ENCODE measurements at regions not wholly inside any gene's neighbourhood (a gene's known extent, or its start where the extent isn't known, plus 50 kb on each side); places are given as distances from the start of the nearest gene placed in this dataset.

- DNase-seq (ENCODE audit: low read depth): no peak
Measured at GRCh38 chr10:44435196-44435595, 50.3 kb upstream of the CXCL12 start.

GRCh38 chr10:44436240-44436639 lies 51.3 kb upstream of the CXCL12 start:
- no peak for DNase-seq (ENCODE audit: low read depth)

GRCh38 chr10:44437840-44438511 lies 53.1 kb upstream of the CXCL12 start:
- DNase-seq (ENCODE audit: low read depth): no peak

GRCh38 chr10:44439239-44439957 lies 54.5 kb upstream of the CXCL12 start:
- no peak for DNase-seq (ENCODE audit: low read depth)

- DNase-seq (ENCODE audit: low read depth): no peak
Measured at GRCh38 chr10:44439958-44440244, 55.0 kb upstream of the CXCL12 start.

- no peak for DNase-seq (ENCODE audit: low read depth)
Measured at GRCh38 chr10:44457259-44457658, 72.4 kb upstream of the CXCL12 start.

- DNase-seq (ENCODE audit: low read depth): no peak
Measured at GRCh38 chr10:44458671-44459413, 73.9 kb upstream of the CXCL12 start.

- no peak for DNase-seq (ENCODE audit: low read depth)
Measured at GRCh38 chr10:44459671-44460070, 74.8 kb upstream of the CXCL12 start.

- no peak for DNase-seq (ENCODE audit: low read depth)
Measured at GRCh38 chr10:44460416-44460815, 75.5 kb upstream of the CXCL12 start.

- no peak for DNase-seq (ENCODE audit: low read depth)
Measured at GRCh38 chr10:44462338-44462914, 77.5 kb upstream of the CXCL12 start.

GRCh38 chr10:44463511-44464121 lies 78.7 kb upstream of the CXCL12 start:
- no peak for DNase-seq (ENCODE audit: low read depth)

- no peak for DNase-seq (ENCODE audit: low read depth)
Measured at GRCh38 chr10:44464503-44464902, 79.6 kb upstream of the CXCL12 start.

GRCh38 chr10:44465401-44466115 lies 80.7 kb upstream of the CXCL12 start:
- no peak for DNase-seq (ENCODE audit: low read depth)

- DNase-seq (ENCODE audit: low read depth): no peak
Measured at GRCh38 chr10:44466236-44466635, 81.3 kb upstream of the CXCL12 start.

GRCh38 chr10:44467090-44467489 lies 82.2 kb upstream of the CXCL12 start:
- DNase-seq (ENCODE audit: low read depth): no peak

GRCh38 chr10:44467900-44468299 lies 83.0 kb upstream of the CXCL12 start:
- no peak for DNase-seq (ENCODE audit: low read depth)

- DNase-seq (ENCODE audit: low read depth): no peak
Measured at GRCh38 chr10:44468525-44468924, 83.6 kb upstream of the CXCL12 start.

- no peak for DNase-seq (ENCODE audit: low read depth)
Measured at GRCh38 chr10:44468965-44469364, 84.1 kb upstream of the CXCL12 start.

GRCh38 chr10:44470784-44471183 lies 85.9 kb upstream of the CXCL12 start:
- DNase-seq (ENCODE audit: low read depth): no peak

- no peak for DNase-seq (ENCODE audit: low read depth)
Measured at GRCh38 chr10:44471410-44471809, 86.5 kb upstream of the CXCL12 start.

- no peak for DNase-seq (ENCODE audit: low read depth)
Measured at GRCh38 chr10:44473146-44473545, 88.2 kb upstream of the CXCL12 start.
